Vagina (tissue), 2 donors: ENCODE measurements at regions not wholly inside any gene's neighbourhood (a gene's known extent, or its start where the extent isn't known, plus 50 kb on each side); places are given as distances from the start of the nearest gene placed in this dataset.

Source experiments
- DNase-seq, 2 donors: peaks; one replicate each; pipeline ENCODE4 v3.0.0-alpha.2; 2017; ENCODE audit errors: extremely low spot score in 2 of 2
- H3K27ac ChIP-seq: fragments of 200-600 bp; sonication (generic); one replicate; pipeline ENCODE4 v1.5.1; 2019
- H3K27me3 ChIP-seq: fragments of 200-600 bp; sonication (generic); one replicate; pipeline ENCODE4 v1.5.1; 2019
- H3K36me3 ChIP-seq, 2 donors: fragments of 200-600 bp; sonication (generic); one replicate each; pipeline ENCODE4 v1.5.1; 2017 to 2019
- H3K4me1 ChIP-seq: fragments of 200-600 bp; sonication (generic); one replicate; pipeline ENCODE4 v1.5.1; 2019
- H3K4me3 ChIP-seq, 2 donors: fragments of 200-600 bp; sonication (generic); 1 replicate in 1 of 2; 2 replicates in 1 of 2; pipeline ENCODE4 v1.5.1; 2016 to 2019
- H3K9me3 ChIP-seq: fragments of 200-600 bp; sonication (generic); one replicate; pipeline ENCODE4 v1.5.1; 2019
- CTCF ChIP-seq, 3 experiments: fragments of 450-650 bp in 2 of 3; fragments of 200-600 bp in 1 of 3; sonication (generic) in 1 of 3; IDR thresholded peaks; one replicate each; pipeline ENCODE4 v1.5.1; 2017 to 2019; ENCODE audit warnings: antibody characterized with exemption in 3 of 3, mild to moderate bottlenecking in 2 of 3, moderate library complexity in 2 of 3
- POLR2A ChIP-seq, 2 donors: fragments of 450-650 bp; IDR thresholded peaks; one replicate each; pipeline ENCODE4 v1.6.1; 2017; ENCODE audit warnings: antibody characterized with exemption in 2 of 2, mild to moderate bottlenecking in 2 of 2, moderate library complexity in 2 of 2
- POLR2AphosphoS5 ChIP-seq, 2 donors: sonication (generic); formaldehyde crosslinking; IDR thresholded peaks; one replicate each; pipeline ENCODE4 v1.9.0; 2017; ENCODE audit warnings: antibody characterized with exemption in 2 of 2, mild to moderate bottlenecking in 2 of 2, low read depth in 1 of 2; ENCODE audit not compliant: insufficient read depth in 1 of 2
- intact Hi-C: fragments of 100-400 bp; cut with DNase I; formaldehyde crosslinking; loops from one replicate; pipeline ENCODE4 v1.15.1; 2023

GRCh38 chr6:12442455-12442854 is 152.3 kb downstream of the EDN1 start:
- Histone ChIP-seq H3K27ac (no peak overlapping the region), H3K4me1 (no peaks in the 10 kb centered on the region), H3K36me3 (no peaks in the 10 kb centered on the region), H3K9me3 (no peaks in the 10 kb centered on the region), H3K27me3 (no peaks in the 10 kb centered on the region), H3K4me3 (no peak overlapping the region)
- TF ChIP-seq POLR2A (IDR thresholded peaks at IDR 0.05): no peak
- no peak for TF ChIP-seq CTCF (IDR thresholded peaks at IDR 0.05)
- no peak for TF ChIP-seq POLR2AphosphoS5 (IDR thresholded peaks at IDR 0.05; ENCODE audit: insufficient read depth in 1 of 2, low read depth in 1 of 2)
- intact Hi-C loops: no loop called here
- no peak for DNase-seq

- H3K27me3 ChIP-seq: no peaks in the 10 kb centered on the region
- H3K4me1 ChIP-seq: no peaks in the 10 kb centered on the region
- H3K4me3 ChIP-seq: no peak overlapping the region
- H3K36me3 ChIP-seq: no peaks in the 10 kb centered on the region
- TF ChIP-seq POLR2A (IDR thresholded peaks at IDR 0.05) (no peak), CTCF (IDR thresholded peaks at IDR 0.05) (no peak), POLR2AphosphoS5 (IDR thresholded peaks at IDR 0.05; ENCODE audit: insufficient read depth in 1 of 2, low read depth in 1 of 2) (no peak)
- no peaks in the 10 kb centered on the region for H3K9me3 ChIP-seq
- H3K27ac ChIP-seq: no peak overlapping the region
- intact Hi-C loops: no loop called here
- no peak for DNase-seq
These were observed 156.2 kb downstream of the EDN1 start for GRCh38 chr6:12446394-12446793.

- TF ChIP-seq CTCF (IDR thresholded peaks at IDR 0.05) (no peak), POLR2A (IDR thresholded peaks at IDR 0.05) (no peak), POLR2AphosphoS5 (IDR thresholded peaks at IDR 0.05; ENCODE audit: insufficient read depth in 1 of 2, low read depth in 1 of 2) (no peak)
- Histone ChIP-seq H3K9me3 (peaks cover 4% of the 10 kb centered on the region), H3K27me3 (no peaks in the 10 kb centered on the region), H3K4me1 (no peaks in the 10 kb centered on the region), H3K27ac (no peak overlapping the region), H3K4me3 (no peak overlapping the region), H3K36me3 (no peaks in the 10 kb centered on the region)
- intact Hi-C loops: no loop called here
- DNase-seq: no peak
These were observed 159.3 kb downstream of the EDN1 start for GRCh38 chr6:12449447-12449846.

- peaks cover 4% of the 10 kb centered on the region for H3K9me3 ChIP-seq
- H3K27me3 ChIP-seq: no peaks in the 10 kb centered on the region
- no peaks in the 10 kb centered on the region for H3K36me3 ChIP-seq
- intact Hi-C loops: no loop called here
- DNase-seq: no peak
- TF ChIP-seq POLR2A (IDR thresholded peaks at IDR 0.05): no peak
- TF ChIP-seq CTCF (IDR thresholded peaks at IDR 0.05): no peak
- TF ChIP-seq POLR2AphosphoS5 (IDR thresholded peaks at IDR 0.05; ENCODE audit: insufficient read depth in 1 of 2, low read depth in 1 of 2): no peak
- H3K27ac ChIP-seq: no peak overlapping the region
- no peaks in the 10 kb centered on the region for H3K4me1 ChIP-seq
- H3K4me3 ChIP-seq: no peak overlapping the region
These were observed 160.3 kb downstream of the EDN1 start for GRCh38 chr6:12450467-12450866.

- no peaks in the 10 kb centered on the region for H3K36me3 ChIP-seq
- peaks cover 4% of the 10 kb centered on the region for H3K9me3 ChIP-seq
- DNase-seq: no peak
- H3K4me3 ChIP-seq: no peak overlapping the region
- H3K27ac ChIP-seq: no peak overlapping the region
- no peaks in the 10 kb centered on the region for H3K27me3 ChIP-seq
- TF ChIP-seq CTCF (IDR thresholded peaks at IDR 0.05): no peak
- no peak for TF ChIP-seq POLR2AphosphoS5 (IDR thresholded peaks at IDR 0.05; ENCODE audit: insufficient read depth in 1 of 2, low read depth in 1 of 2)
- no peak for TF ChIP-seq POLR2A (IDR thresholded peaks at IDR 0.05)
- H3K4me1 ChIP-seq: no peaks in the 10 kb centered on the region
- intact Hi-C loops: no loop called here
These were observed 166.2 kb downstream of the EDN1 start for GRCh38 chr6:12456343-12456742.
